ENCODE measurements at regions not wholly inside any gene's neighbourhood (a gene's known extent, or its start where the extent isn't known, plus 50 kb on each side); places are given as distances from the start of the nearest gene placed in this dataset.

DNA sequence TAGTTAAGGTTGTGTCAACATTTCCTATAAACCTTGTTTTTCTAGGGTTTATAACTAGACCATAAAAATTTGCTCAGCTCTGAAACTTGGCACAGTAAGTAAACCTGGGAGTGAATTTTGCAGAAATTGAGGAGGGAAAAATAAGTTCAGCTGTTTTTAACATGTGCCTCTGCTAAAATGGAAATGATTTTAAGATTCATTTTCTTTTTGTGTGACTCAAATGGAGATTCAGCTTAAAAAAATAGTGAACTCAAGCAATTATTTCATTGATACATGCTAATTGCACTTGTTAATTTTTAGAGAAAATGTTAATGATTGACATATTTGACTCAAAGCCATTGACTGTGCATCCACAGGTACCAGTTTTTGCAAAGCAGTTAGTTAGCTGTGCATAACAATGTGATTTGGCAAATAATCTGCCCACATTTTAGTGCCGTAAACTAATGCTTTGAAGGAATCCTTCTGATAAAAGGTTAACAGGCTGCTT is 68.5 kb upstream of the ZNF438 start:
- no peak overlapping the region for H3K4me3 ChIP-seq (ENCODE audit: low read depth, low read length)
- WGBS (ENCODE audit: insufficient coverage): no CpG with 5 or more reads among the region's 1 CpG
- H3K4me1 ChIP-seq (ENCODE audit: control insufficient read depth, insufficient read depth, low read length): no peaks in the 10 kb centered on the region
- H3K9me3 ChIP-seq (ENCODE audit: control insufficient read depth, insufficient read depth, low read length): no peaks in the 10 kb centered on the region
- no peak overlapping the region for H3K27ac ChIP-seq (ENCODE audit: low read depth, low read length)
- no peaks in the 10 kb centered on the region for H3K36me3 ChIP-seq (ENCODE audit: control insufficient read depth, insufficient read depth, low read length)
- no peak for DNase-seq (ENCODE audit: low read depth in 4 of 6, low spot score in 6 of 6)
- H3K27me3 ChIP-seq (ENCODE audit: control insufficient read depth, insufficient read depth, low read length): no peaks in the 10 kb centered on the region

DNA sequence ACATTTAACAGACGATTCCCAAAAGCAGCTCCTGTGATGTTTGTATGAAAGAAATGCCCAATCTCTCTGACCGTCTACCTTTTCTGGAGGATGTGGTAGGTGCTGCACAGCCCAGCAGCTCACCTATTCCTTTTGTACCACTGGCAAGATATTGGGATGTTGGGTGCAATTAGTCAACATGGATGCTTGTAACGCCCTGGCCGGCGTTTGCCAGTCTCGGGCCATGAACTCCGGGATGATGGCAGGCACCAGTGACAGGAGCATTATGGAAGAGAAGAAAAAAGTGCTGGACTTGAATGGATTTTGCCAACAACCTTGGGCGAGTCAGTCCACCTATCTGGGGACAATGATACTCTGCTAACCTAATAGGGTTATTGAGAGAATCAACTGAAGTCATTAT is 69.0 kb upstream of the ZNF438 start:
- H3K9me3 ChIP-seq (ENCODE audit: control insufficient read depth, insufficient read depth, low read length): no peaks in the 10 kb centered on the region
- no peaks in the 10 kb centered on the region for H3K4me1 ChIP-seq (ENCODE audit: control insufficient read depth, insufficient read depth, low read length)
- WGBS (ENCODE audit: insufficient coverage): 95% methylated on average over 5 of the region's 8 CpGs
- H3K36me3 ChIP-seq (ENCODE audit: control insufficient read depth, insufficient read depth, low read length): no peaks in the 10 kb centered on the region
- H3K27ac ChIP-seq (ENCODE audit: low read depth, low read length): no peak overlapping the region
- no peaks in the 10 kb centered on the region for H3K27me3 ChIP-seq (ENCODE audit: control insufficient read depth, insufficient read depth, low read length)
- H3K4me3 ChIP-seq (ENCODE audit: low read depth, low read length): no peak overlapping the region
- DNase-seq (ENCODE audit: low read depth in 4 of 6, low spot score in 6 of 6): no peak

DNA sequence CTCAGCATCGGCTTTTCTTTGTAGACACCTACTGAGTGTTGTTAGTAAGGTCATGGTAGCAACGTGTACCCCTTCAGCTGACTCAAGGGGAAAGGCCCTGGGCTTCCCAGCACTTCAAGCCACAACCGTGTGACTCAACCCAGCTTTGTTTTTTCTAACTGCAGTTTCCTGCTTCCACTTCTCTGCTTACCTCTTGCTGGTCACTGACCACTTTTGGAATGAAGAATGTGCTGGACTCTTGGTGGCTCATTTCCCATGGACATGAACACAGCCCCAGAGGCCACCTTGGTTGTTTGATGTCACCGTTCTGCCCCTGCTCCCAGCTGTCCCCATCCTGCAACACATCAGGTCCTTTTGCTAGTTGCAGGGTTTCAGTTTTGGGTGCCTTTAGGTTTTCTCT is 69.5 kb upstream of the ZNF438 start:
- DNase-seq (ENCODE audit: low read depth in 4 of 6, low spot score in 6 of 6): no peak
- no peaks in the 10 kb centered on the region for H3K9me3 ChIP-seq (ENCODE audit: control insufficient read depth, insufficient read depth, low read length)
- H3K4me3 ChIP-seq (ENCODE audit: low read depth, low read length): no peak overlapping the region
- 76% methylated on average over 3 of the region's 4 CpGs for WGBS (ENCODE audit: insufficient coverage)
- H3K27ac ChIP-seq (ENCODE audit: low read depth, low read length): no peak overlapping the region
- H3K36me3 ChIP-seq (ENCODE audit: control insufficient read depth, insufficient read depth, low read length): no peaks in the 10 kb centered on the region
- H3K4me1 ChIP-seq (ENCODE audit: control insufficient read depth, insufficient read depth, low read length): no peaks in the 10 kb centered on the region
- H3K27me3 ChIP-seq (ENCODE audit: control insufficient read depth, insufficient read depth, low read length): no peaks in the 10 kb centered on the region

DNA sequence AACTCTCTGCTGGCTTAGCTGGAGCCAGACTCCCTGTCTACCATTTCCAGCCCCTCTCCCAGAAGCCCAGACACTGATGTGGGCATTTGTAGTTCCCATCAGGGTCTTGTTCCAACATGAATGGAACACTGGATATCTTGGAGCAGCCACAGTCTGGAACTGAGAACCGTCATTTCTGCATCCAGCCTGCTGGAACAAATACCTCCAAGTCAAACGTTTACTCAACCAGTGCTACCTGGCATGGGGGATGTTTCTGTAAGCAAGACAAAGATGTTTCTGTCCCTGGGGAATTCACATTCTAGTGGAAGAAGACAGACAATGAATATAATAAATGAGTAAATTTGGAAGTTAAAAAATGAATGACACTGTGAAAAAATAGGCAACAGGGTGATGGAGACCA is 70.8 kb upstream of the ZNF438 start:
- Histone ChIP-seq H3K27me3 (ENCODE audit: control insufficient read depth, insufficient read depth, low read length) (no peaks in the 10 kb centered on the region), H3K27ac (ENCODE audit: low read depth, low read length) (no peak overlapping the region), H3K36me3 (ENCODE audit: control insufficient read depth, insufficient read depth, low read length) (no peaks in the 10 kb centered on the region), H3K9me3 (ENCODE audit: control insufficient read depth, insufficient read depth, low read length) (no peaks in the 10 kb centered on the region), H3K4me3 (ENCODE audit: low read depth, low read length) (no peak overlapping the region), H3K4me1 (ENCODE audit: control insufficient read depth, insufficient read depth, low read length) (no peaks in the 10 kb centered on the region)
- DNase-seq (ENCODE audit: low read depth in 4 of 6, low spot score in 6 of 6): no peak
- no CpG with 5 or more reads among the region's 2 CpGs for WGBS (ENCODE audit: insufficient coverage)

DNA sequence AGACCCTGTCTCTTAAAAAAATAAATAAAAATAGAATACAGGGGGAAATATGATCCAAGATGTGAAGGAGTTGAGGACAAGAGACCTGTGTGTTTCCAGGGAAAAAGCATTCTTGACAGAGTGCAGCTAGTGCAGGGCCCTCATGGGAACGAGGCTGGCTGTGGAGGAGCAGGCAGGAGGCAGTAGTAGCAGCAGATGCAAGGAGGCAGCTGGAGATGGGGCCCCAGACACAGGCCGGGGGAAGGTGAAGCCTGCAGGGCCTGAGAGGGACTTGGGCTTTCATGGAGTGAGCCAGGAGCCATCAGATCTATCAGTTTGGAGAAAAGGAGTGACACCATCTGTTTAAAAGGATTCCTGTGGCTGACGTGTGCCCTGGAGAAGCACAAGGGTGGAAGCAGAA is 71.4 kb upstream of the ZNF438 start:
- Histone ChIP-seq H3K36me3 (ENCODE audit: control insufficient read depth, insufficient read depth, low read length) (no peaks in the 10 kb centered on the region), H3K4me3 (ENCODE audit: low read depth, low read length) (no peak overlapping the region), H3K27ac (ENCODE audit: low read depth, low read length) (no peak overlapping the region), H3K9me3 (ENCODE audit: control insufficient read depth, insufficient read depth, low read length) (no peaks in the 10 kb centered on the region), H3K27me3 (ENCODE audit: control insufficient read depth, insufficient read depth, low read length) (no peaks in the 10 kb centered on the region), H3K4me1 (ENCODE audit: control insufficient read depth, insufficient read depth, low read length) (no peaks in the 10 kb centered on the region)
- no peak for DNase-seq (ENCODE audit: low read depth in 4 of 6, low spot score in 6 of 6)
- WGBS (ENCODE audit: insufficient coverage): 38% methylated on average over 3 of the region's 3 CpGs

DNA sequence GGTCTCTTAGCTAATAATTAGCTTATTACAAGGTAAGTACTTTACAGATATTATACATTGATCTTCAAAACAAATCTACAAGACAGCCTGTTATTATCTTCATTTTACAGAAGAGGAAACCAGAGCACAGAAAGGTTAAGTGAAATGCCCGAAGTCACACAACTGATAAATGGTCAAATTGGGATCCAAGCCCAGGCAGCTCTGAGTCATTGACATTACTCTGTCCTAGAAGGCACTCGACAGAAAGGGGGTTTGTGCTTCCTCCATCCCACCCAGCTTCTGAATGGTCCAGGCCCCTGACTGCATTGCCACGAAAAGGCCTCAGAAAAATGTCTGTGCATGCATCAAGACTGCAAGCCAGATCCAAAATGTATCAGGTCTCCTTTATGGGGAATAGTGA is 81.3 kb upstream of the ZNF438 start:
- Histone ChIP-seq H3K9me3 (ENCODE audit: control insufficient read depth, insufficient read depth, low read length) (no peaks in the 10 kb centered on the region), H3K4me1 (ENCODE audit: control insufficient read depth, insufficient read depth, low read length) (no peaks in the 10 kb centered on the region), H3K4me3 (ENCODE audit: low read depth, low read length) (no peak overlapping the region), H3K36me3 (ENCODE audit: control insufficient read depth, insufficient read depth, low read length) (no peaks in the 10 kb centered on the region), H3K27me3 (ENCODE audit: control insufficient read depth, insufficient read depth, low read length) (no peaks in the 10 kb centered on the region), H3K27ac (ENCODE audit: low read depth, low read length) (no peak overlapping the region)
- no peak for DNase-seq (ENCODE audit: low read depth in 4 of 6, low spot score in 6 of 6)
- 94% methylated on average over 2 of the region's 3 CpGs for WGBS (ENCODE audit: insufficient coverage)

DNA sequence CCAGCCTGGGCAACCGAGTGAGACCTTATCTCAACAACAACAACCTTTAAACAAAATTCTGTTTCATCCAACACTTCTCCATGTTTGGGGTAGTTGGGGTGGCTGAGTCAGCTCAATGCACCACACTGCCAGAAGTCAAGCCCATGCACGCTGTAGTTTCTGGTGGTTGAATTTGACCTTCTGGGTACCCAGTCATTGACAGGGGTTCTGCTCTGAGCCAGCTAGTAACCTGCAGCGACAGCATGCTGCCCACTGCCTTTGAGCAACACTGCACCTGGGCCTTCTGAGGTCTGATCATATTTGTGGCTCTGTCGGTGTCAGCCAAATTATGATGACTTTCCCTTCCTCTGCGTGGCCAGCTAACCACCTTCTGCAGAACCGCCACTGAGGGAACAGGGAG is 84.6 kb upstream of the ZNF438 start:
- DNase-seq (ENCODE audit: low read depth in 4 of 6, low spot score in 6 of 6): no peak
- H3K9me3 ChIP-seq (ENCODE audit: control insufficient read depth, insufficient read depth, low read length): no peaks in the 10 kb centered on the region
- H3K27ac ChIP-seq (ENCODE audit: low read depth, low read length): no peak overlapping the region
- H3K36me3 ChIP-seq (ENCODE audit: control insufficient read depth, insufficient read depth, low read length): no peaks in the 10 kb centered on the region
- WGBS (ENCODE audit: insufficient coverage): 89% methylated on average over 3 of the region's 6 CpGs
- no peak overlapping the region for H3K4me3 ChIP-seq (ENCODE audit: low read depth, low read length)
- no peaks in the 10 kb centered on the region for H3K4me1 ChIP-seq (ENCODE audit: control insufficient read depth, insufficient read depth, low read length)
- no peaks in the 10 kb centered on the region for H3K27me3 ChIP-seq (ENCODE audit: control insufficient read depth, insufficient read depth, low read length)

DNA sequence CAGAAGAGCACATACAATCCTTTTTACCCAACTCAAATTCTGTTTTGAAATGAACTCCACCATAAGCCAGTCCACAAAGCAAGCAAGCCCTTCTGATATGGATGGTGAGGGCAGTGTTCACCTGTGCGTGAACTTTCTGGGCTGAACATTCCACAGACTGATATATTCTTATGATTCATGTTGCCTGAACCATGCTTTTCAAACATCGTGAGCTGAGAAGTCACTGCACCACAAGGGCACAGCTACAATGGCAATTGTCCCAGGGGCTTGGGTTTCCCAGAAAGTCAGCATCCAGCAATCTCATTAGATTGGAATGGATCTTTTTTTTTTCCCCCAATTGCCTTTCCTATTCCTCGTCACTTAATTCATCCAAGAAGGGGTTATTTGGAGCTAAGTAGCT is 86.9 kb upstream of the ZNF438 start:
- DNase-seq (ENCODE audit: low read depth in 4 of 6, low spot score in 6 of 6): no peak
- no peak overlapping the region for H3K27ac ChIP-seq (ENCODE audit: low read depth, low read length)
- H3K27me3 ChIP-seq (ENCODE audit: control insufficient read depth, insufficient read depth, low read length): no peaks in the 10 kb centered on the region
- no peaks in the 10 kb centered on the region for H3K36me3 ChIP-seq (ENCODE audit: control insufficient read depth, insufficient read depth, low read length)
- WGBS (ENCODE audit: insufficient coverage): no CpG with 5 or more reads among the region's 3 CpGs
- H3K4me3 ChIP-seq (ENCODE audit: low read depth, low read length): no peak overlapping the region
- H3K9me3 ChIP-seq (ENCODE audit: control insufficient read depth, insufficient read depth, low read length): no peaks in the 10 kb centered on the region
- H3K4me1 ChIP-seq (ENCODE audit: control insufficient read depth, insufficient read depth, low read length): no peaks in the 10 kb centered on the region

DNA sequence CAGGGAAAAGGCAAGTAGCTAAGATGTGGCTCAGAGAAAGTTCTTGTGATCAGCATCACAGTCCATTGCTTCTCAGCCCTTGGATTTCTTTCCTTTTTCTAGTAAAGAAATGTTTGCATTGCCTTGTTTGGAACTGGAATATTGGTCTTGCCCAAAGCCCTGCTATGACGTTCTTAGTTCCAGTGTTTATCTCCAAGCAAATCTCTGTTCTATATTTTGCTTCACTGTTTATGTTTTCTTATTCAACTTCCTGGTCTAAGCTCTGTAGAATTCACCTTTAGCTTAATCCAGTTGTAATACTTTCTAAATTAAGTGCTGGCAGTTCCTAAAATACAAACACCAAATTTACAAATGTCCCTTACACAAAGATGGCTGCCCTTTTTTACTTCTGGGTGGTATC is 88.7 kb upstream of the ZNF438 start:
- Histone ChIP-seq H3K4me1 (ENCODE audit: control insufficient read depth, insufficient read depth, low read length) (peaks cover 3% of the 10 kb centered on the region), H3K27ac (ENCODE audit: low read depth, low read length) (no peak overlapping the region), H3K4me3 (ENCODE audit: low read depth, low read length) (no peak overlapping the region), H3K9me3 (ENCODE audit: control insufficient read depth, insufficient read depth, low read length) (no peaks in the 10 kb centered on the region), H3K36me3 (ENCODE audit: control insufficient read depth, insufficient read depth, low read length) (no peaks in the 10 kb centered on the region), H3K27me3 (ENCODE audit: control insufficient read depth, insufficient read depth, low read length) (no peaks in the 10 kb centered on the region)
- DNase-seq (ENCODE audit: low read depth in 4 of 6, low spot score in 6 of 6): no peak
- WGBS (ENCODE audit: insufficient coverage): 100% methylated on average over 1 of the region's 1 CpG

DNA sequence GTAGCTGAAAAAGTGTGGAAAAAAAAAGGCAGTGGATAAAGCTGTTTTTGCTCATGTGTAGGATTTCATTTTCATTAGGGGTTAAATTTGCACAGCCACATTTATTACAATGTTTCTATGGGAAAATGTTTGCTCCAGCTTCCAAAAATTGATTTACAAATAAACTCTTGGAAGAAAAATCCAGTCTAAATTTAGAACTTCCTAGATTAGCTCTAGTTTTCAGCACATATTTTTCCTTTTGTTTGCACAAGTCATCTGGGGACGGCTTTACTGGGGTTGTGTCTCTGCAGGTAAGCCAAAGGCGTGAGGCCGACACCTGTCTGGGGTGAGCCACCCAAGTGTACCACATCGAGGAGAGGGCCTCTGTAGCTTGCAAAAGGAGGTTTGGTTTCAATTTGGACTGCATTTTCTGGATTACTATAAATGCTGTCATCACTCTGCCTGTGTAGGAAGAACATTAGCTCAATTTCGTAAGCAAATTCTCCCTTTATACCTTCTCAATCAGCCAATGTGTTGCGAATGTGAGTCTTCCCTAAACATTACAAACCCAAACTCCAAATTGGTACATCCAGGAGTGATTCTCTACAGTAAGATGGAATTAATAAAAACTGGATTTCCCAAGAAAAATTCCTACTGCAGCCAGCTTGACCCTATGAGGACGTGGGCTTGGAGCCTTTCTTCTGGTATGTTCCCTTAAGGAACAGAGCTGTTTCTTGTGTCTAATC is 89.5 kb upstream of the ZNF438 start:
- H3K4me1 ChIP-seq (ENCODE audit: control insufficient read depth, insufficient read depth, low read length): peaks cover 3% of the 10 kb centered on the region
- no peaks in the 10 kb centered on the region for H3K27me3 ChIP-seq (ENCODE audit: control insufficient read depth, insufficient read depth, low read length)
- H3K36me3 ChIP-seq (ENCODE audit: control insufficient read depth, insufficient read depth, low read length): no peaks in the 10 kb centered on the region
- no peaks in the 10 kb centered on the region for H3K9me3 ChIP-seq (ENCODE audit: control insufficient read depth, insufficient read depth, low read length)
- no CpG with 5 or more reads among the region's 7 CpGs for WGBS (ENCODE audit: insufficient coverage)
- no peak overlapping the region for H3K4me3 ChIP-seq (ENCODE audit: low read depth, low read length)
- H3K27ac ChIP-seq (ENCODE audit: low read depth, low read length): no peak overlapping the region
- no peak for DNase-seq (ENCODE audit: low read depth in 4 of 6, low spot score in 6 of 6)
